ENCODE measurements at regions not wholly inside any gene's neighbourhood (a gene's known extent, or its start where the extent isn't known, plus 50 kb on each side); places are given as distances from the start of the nearest gene placed in this dataset.

DNA sequence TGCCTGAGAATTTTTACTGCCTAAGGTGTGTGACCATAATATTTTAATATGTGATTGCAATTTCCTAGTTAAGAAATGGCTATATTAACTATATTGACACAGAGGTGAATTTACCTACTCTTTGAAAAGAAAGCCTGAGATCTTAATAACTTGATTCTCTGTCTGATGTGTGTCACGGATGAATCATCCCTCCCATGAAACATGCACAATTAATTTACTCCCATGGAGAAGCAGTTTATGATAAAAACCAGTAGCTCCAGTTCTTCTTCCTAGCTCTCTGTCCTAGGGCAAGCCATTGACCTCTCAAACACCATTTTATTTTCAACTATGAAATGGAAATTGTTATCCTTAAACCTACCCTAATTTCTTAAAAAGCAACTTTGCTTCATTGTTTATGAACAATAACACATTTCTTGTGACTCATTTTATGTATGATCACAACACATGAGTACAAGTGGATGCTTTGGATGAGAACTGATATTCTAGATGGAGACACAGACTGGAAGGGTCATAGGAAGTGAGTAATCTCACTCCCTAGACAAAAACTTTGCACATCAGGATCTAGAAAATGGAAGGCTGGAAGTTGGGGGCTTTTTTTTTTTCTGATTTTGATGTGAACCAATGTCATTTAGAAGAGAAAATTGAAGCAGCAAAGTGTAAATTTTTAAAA is 438.3 kb downstream of the GPAT3 start:
- TF ChIP-seq, protein P1, sequence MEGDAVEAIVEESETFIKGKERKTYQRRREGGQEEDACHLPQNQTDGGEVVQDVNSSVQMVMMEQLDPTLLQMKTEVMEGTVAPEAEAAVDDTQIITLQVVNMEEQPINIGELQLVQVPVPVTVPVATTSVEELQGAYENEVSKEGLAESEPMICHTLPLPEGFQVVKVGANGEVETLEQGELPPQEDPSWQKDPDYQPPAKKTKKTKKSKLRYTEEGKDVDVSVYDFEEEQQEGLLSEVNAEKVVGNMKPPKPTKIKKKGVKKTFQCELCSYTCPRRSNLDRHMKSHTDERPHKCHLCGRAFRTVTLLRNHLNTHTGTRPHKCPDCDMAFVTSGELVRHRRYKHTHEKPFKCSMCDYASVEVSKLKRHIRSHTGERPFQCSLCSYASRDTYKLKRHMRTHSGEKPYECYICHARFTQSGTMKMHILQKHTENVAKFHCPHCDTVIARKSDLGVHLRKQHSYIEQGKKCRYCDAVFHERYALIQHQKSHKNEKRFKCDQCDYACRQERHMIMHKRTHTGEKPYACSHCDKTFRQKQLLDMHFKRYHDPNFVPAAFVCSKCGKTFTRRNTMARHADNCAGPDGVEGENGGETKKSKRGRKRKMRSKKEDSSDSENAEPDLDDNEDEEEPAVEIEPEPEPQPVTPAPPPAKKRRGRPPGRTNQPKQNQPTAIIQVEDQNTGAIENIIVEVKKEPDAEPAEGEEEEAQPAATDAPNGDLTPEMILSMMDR (IDR thresholded peaks at IDR 0.05): no peak
- TF ChIP-seq POLR2A (IDR thresholded peaks at IDR 0.05): no peak

Measured in vagina (tissue), 2 donors.